RKO (cell line): ENCODE measurements at regions not wholly inside any gene's neighbourhood (a gene's known extent, or its start where the extent isn't known, plus 50 kb on each side); places are given as distances from the start of the nearest gene placed in this dataset.
"Not testable (repeated sequence)": the region's sequence is repeated elsewhere in the genome, so short reads cannot be mapped to it uniquely, and the experiment has no call there.

ENCODE experiments used
- DNase-seq: peaks from one replicate; pipeline ENCODE4 v3.0.0-alpha.2; 2016; ENCODE audit warnings: low spot score

DNA sequence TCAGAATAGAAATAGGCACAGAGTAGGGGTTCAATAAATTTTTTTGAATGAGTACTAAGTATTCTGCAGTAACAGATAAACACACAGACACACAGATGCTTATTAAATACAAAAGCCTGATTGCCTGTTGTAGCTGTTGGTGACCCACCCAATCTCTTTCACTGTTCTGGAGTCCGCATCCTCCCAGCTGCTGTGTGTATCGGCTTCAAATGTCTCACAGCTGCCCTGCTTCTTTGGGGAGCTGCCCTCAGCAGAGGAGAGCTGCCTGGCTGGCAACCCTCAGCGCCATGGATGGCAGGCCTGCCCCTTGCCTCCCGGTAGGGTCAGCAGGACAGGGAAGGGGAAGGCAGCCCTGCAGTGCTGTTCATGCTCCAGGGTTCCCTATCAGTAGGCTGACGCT is 50.5 kb upstream of the PRNP start:
- DNase-seq, result no peak

- no peak for DNase-seq
These were observed 50.9 kb upstream of the PRNP start for GRCh38 chr20:4635342-4635741.

GRCh38 chr20:4633780-4634179 is 52.5 kb upstream of the PRNP start:
- DNase-seq, result peak; percentile 30

DNA sequence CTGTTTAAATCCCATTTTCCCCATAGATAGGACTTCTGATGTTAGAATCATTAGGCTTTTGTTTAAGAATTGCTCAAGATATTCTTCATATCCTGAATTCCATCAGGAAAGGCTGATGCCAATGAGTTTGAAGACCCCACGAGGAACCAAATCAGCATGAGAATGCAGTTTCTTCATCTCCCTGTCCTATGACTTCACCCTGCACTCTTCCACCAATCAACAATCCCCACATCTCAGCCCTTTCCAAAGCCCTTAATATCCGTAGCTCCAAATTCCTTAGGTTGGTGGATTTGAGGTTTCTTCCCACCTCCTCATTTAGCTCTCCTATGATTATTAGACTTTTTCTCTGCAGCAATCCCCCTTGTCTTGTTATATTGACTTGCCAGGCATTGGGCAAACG is 52.9 kb upstream of the PRNP start:
- no peak for DNase-seq

DNA sequence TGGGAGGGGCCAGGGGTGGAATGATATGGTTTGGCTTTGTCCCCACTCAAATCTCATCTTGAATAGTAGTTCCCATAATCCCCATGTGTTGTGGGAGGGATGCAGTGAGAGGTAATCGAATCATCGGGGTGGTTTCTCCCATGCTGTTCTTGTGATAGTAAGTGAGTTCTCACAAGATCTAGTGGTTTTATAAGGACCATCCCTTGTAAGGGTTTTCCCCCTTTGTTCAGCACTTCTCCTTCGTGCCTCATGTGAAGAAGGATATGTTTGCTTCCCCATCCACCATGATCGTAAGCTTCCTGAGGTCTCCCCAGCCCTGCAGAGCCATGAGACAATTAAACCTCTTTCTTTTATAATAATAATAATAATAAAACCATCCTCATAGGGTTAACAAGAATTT is 53.4 kb upstream of the PRNP start:
- DNase-seq, result no peak

DNA sequence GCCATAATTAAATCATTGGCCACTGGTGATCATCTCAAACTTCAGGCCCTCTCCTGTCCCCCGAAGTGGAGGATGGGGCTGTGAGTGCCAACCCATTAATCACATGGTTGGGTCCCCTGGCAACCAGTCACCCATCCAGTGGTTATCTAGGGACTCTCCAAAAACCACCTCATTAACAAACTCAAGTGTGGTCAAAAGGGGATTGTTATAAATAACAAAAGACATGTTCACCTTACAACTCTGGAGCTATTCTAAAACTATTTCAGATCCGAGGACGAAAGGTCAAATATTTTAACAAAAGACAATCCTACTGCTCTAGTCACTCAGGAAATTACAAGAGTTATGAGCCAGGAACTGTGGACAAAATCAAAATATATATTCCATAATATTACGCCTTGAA is 60.0 kb upstream of the PRNP start:
- DNase-seq, result no peak

DNA sequence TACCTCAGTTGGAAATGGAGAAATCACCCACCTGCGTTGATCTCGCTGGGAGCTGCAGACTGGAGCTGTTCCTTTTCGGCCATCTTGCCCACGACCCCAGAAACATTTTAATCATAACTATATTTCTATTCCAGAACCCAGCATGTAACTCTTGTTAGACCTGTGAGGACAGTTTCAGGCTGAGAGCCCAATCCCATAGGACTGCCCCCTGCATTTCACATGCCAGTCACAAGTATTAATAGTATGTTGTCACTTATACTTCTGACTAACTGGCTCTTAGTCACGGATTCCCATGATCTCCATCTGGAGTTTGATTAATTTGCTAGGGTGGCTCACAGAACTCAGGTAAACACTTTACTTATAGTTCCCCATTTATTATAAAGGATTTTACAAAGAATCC is 60.6 kb upstream of the PRNP start:
- DNase-seq, result no peak

GRCh38 chr20:4624675-4625336 is 61.5 kb upstream of the PRNP start:
- DNase-seq, result not testable (repeated sequence)

GRCh38 chr20:4619144-4619543 is 67.1 kb upstream of the PRNP start:
- DNase-seq, result not testable (repeated sequence)

GRCh38 chr20:4617484-4617883 is 68.8 kb upstream of the PRNP start:
- no peak for DNase-seq

GRCh38 chr20:4617019-4617418 is 69.2 kb upstream of the PRNP start:
- no peak for DNase-seq

GRCh38 chr20:4613718-4614620 is 72.3 kb upstream of the PRNP start:
- DNase-seq, result peak; percentile 65

DNA sequence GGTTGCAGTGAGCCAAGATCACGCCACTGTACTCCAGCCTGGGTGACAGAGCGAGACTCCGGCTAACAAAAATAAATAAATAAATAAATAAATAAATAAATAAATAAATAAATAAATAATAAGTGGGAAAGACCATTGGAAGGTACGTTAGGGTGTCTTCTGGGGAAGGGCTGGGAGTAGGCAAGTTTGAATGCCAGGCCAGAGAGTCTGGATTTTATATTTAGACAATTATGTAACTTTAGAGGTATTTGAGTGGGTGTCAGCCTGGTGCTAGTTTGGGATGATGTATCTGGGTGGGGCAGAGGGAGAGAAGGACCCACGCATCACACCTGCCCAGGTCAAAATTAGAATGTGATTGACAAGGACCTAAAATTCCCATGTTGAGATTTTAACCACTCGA is 73.1 kb upstream of the PRNP start:
- no peak for DNase-seq

DNA sequence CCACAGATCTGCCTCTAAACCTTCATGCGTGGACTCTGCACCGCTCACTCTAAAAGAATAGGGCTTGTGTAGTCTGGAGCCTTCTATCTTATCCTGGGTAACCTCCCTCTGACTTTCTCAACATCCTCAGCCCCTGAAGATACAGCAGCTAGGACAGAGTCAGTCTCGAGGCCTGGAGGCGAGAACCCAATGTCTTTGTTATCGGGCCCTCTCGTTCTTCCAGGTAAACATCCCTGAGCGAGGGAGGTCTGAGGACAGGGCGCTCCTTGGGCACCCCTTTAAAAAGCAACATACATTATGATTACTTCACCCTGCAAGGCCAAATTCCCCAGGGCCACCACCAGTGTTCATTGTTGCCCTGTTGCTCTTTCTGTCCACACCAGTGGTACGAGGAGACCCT is 75.4 kb upstream of the PRNP start:
- no peak for DNase-seq

GRCh38 chr20:4609511-4609910 is 76.7 kb upstream of the PRNP start:
- no peak for DNase-seq

DNA sequence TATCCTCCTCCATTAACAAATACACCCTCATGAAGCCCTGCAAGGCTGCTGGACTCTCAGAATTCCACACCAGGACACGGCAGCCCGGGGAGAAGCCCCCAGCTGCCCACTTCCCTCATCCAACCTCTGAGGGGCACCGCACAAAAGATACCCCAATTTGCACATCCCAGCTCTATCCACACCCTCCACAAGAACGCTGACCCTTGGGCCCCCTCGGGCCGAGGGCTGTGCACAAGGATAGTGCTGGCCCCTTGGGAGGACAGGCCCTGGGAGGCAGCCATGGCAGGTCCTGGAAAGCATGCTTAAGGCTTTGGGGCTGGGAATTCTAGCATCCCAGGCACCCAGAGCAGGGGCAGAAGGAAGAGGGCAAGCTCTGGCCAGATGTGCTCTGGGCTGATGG is 77.4 kb upstream of the PRNP start:
- no peak for DNase-seq

DNA sequence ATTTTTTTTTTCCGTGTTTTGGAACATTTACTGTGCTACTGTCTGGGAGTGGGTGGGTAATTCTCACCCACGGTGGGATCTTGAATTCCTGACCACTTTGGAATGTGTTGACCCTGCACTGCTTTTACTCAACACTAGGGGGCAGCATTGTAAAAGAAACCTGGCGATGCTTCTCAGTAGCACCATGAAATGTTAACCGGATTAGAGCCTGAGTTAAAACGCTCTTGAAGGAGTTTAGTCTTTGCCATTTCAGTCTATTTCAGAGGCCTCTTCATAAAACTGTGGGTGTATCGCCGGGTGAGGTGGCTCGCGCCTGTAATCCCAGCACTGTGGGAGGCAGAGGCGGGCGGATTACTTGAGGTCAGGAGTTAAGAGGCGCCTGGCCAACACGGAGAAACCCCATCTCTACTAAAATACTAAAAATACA is 79.0 kb upstream of the PRNP start:
- peak; percentile 76 for DNase-seq

DNA sequence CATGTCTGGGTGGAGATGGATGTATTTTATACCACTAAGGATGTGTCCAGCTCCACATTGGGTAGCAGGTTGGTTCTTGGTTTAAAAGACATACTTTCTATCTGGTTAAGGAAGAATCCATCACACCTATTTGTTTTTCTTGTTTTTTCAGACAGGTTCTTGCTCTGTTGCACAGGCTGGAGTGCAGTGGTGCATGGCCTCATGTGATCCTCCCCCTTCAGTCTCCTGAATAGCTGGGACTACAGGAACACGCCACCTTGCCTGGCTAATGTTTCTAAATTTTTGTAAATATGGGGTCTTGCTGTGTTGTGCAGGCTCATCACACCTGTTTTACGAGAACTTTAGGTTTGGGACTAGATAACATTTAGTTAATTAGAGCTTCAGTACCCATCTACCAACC is 80.2 kb upstream of the PRNP start:
- DNase-seq, result no peak

- DNase-seq, result no peak
These were observed 81.1 kb upstream of the PRNP start for GRCh38 chr20:4605166-4605565.

- DNase-seq, result no peak
These were observed 81.7 kb upstream of the PRNP start for GRCh38 chr20:4604580-4604979.

- DNase-seq, result no peak
These were observed 82.5 kb upstream of the PRNP start for GRCh38 chr20:4603724-4604123.

GRCh38 chr20:4602297-4602631 is 84.0 kb upstream of the PRNP start:
- no peak for DNase-seq

DNA sequence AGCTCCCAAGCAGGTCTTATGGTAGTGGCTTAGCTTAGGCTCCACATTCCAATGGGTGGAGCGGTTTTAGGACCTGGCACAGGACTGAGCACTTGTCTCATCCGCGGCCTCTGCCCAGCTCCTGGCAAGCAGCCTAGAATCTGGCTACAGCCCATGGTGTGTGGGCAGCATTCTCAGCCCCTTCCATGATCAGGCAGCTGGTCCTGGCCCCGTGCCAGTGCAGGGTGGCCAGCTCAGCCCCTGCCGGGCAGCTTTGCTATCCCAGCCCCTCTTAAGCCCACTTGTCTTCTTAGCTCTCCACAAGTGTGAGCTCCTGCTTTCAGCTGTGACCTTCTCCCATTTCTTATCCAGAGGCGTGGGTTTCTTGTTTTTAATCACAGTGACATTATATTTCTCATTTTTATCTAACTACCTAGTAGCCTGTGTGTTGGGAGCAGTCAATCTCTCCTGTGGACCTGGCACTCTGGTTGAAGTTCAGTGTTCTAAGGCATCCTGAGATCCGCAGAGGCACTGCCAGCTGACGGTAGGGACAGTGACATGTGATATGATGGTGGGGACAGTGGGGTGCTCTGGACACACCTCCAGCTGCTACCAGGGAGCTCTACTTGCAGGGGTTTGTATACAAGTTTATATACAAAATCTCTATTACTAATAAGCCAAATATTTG is 84.5 kb upstream of the PRNP start:
- DNase-seq, result no peak
